OCI-LY3 (cell line): ENCODE measurements at regions not wholly inside any gene's neighbourhood (a gene's known extent, or its start where the extent isn't known, plus 50 kb on each side); places are given as distances from the start of the nearest gene placed in this dataset.

Experiments
- EZH2phosphoT487 ChIP-seq: fragments of 200-600 bp; shearing (Covaris generic); IDR thresholded peaks from 2 replicates; pipeline ENCODE4 v1.6.1; 2018; ENCODE audit warnings: antibody characterized with exemption, mixed run types, low read depth
- TF ChIP-seq, protein P1 (sequence below): fragments of 200-600, 300-600 bp; sonication (generic); IDR thresholded peaks from 2 replicates; pipeline ENCODE4 v1.5.1; 2014; ENCODE audit warnings: antibody characterized with exemption, low read length, low read depth

DNA sequence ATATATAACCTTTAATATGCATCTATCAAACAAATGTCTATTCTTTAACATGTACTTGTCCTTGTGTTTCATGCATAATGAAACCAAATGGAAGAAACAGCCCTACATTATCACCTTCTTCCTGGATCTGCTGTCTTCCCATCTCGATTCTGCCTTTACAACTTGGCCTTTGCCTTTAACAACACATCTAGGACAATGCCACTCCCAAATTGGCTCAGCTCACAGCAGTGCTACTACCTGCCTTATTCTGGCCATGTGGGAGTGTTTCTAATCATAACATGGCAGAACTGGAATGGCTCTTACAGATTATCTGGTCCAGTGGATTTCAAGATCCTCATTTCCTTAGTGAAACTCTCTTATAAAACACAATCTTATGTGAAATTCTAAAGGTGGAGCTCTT lies 176.5 kb downstream of the CARTPT start:
- TF ChIP-seq, protein P1, sequence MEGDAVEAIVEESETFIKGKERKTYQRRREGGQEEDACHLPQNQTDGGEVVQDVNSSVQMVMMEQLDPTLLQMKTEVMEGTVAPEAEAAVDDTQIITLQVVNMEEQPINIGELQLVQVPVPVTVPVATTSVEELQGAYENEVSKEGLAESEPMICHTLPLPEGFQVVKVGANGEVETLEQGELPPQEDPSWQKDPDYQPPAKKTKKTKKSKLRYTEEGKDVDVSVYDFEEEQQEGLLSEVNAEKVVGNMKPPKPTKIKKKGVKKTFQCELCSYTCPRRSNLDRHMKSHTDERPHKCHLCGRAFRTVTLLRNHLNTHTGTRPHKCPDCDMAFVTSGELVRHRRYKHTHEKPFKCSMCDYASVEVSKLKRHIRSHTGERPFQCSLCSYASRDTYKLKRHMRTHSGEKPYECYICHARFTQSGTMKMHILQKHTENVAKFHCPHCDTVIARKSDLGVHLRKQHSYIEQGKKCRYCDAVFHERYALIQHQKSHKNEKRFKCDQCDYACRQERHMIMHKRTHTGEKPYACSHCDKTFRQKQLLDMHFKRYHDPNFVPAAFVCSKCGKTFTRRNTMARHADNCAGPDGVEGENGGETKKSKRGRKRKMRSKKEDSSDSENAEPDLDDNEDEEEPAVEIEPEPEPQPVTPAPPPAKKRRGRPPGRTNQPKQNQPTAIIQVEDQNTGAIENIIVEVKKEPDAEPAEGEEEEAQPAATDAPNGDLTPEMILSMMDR = no peak
- no peak for TF ChIP-seq EZH2phosphoT487
